Neural cell (in vitro differentiated cells): ENCODE measurements at regions not wholly inside any gene's neighbourhood (a gene's known extent, or its start where the extent isn't known, plus 50 kb on each side); places are given as distances from the start of the nearest gene placed in this dataset.

ENCODE experiments used
- H2AFZ ChIP-seq: fragments of 200-600, 300-800 bp; sonication (generic), shearing (Covaris generic); 2 replicates; pipeline ENCODE4 v1.6.0; 2014; ENCODE audit warnings: low read depth, mild to moderate bottlenecking, antibody characterized with exemption, low read length, moderate library complexity
- H3F3A ChIP-seq: fragments of 200-600 bp; shearing (Covaris generic); 2 replicates; pipeline ENCODE4 v1.6.1; 2016; ENCODE audit warnings: mild to moderate bottlenecking, moderate library complexity, mixed read lengths, antibody characterized with exemption, low read length; ENCODE audit not compliant: insufficient read depth, poor library complexity, severe bottlenecking
- H3K27ac ChIP-seq: fragments of 200-600, 300-800 bp; sonication (generic), shearing (Covaris generic); 2 replicates; pipeline ENCODE4 v1.5.1; 2014; ENCODE audit warnings: mild to moderate bottlenecking, low read length, moderate library complexity
- H3K27me3 ChIP-seq: fragments of 300-800, 200-600 bp; sonication (generic), shearing (Covaris generic); 2 replicates; pipeline ENCODE4 v1.6.0; 2014; ENCODE audit warnings: mild to moderate bottlenecking, low read depth, low read length, moderate library complexity; ENCODE audit not compliant: insufficient read depth
- H3K36me3 ChIP-seq: fragments of 300-800, 200-600 bp; sonication (generic), shearing (Covaris generic); 2 replicates; pipeline ENCODE4 v1.5.1; 2014; ENCODE audit warnings: mild to moderate bottlenecking, antibody characterized with exemption, low read length, moderate library complexity; ENCODE audit not compliant: insufficient read depth
- H3K4me2 ChIP-seq: fragments of 300-800, 200-600 bp; sonication (generic), shearing (Covaris generic); 2 replicates; pipeline ENCODE4 v1.6.0; 2014; ENCODE audit warnings: mild to moderate bottlenecking, low read length
- H3K4me3 ChIP-seq: fragments of 300-800, 200-600 bp; sonication (generic), shearing (Covaris generic); 2 replicates; pipeline ENCODE4 v1.5.1; 2014; ENCODE audit warnings: mild to moderate bottlenecking, low read length, moderate library complexity
- H3K79me2 ChIP-seq: fragments of 200-600 bp; shearing (Covaris generic); replicated peaks from 2 replicates; pipeline ENCODE4 v1.6.0; 2014; ENCODE audit warnings: mild to moderate bottlenecking, low read length, moderate library complexity; ENCODE audit not compliant: insufficient read depth
- H3K9ac ChIP-seq: fragments of 300-800, 200-600 bp; sonication (generic), shearing (Covaris generic); 2 replicates; pipeline ENCODE4 v1.6.1; 2016; ENCODE audit warnings: mild to moderate bottlenecking, low read length, mixed read lengths
- H3K9me2 ChIP-seq: fragments of 200-600 bp; shearing (Covaris generic); 2 replicates; pipeline ENCODE4 v1.6.1; 2016; ENCODE audit warnings: mild to moderate bottlenecking, low read length, mixed read lengths; ENCODE audit not compliant: insufficient read depth
- H3K9me3 ChIP-seq: fragments of 200-600, 300-800 bp; sonication (generic), shearing (Covaris generic); 2 replicates; pipeline ENCODE4 v1.6.1; 2016; ENCODE audit warnings: mild to moderate bottlenecking, mixed run types, low read length, moderate library complexity, mixed read lengths
- H4K20me1 ChIP-seq: fragments of 200-600 bp; shearing (Covaris generic); 2 replicates; pipeline ENCODE4 v1.6.1; 2016; ENCODE audit warnings: mild to moderate bottlenecking, mixed run types; ENCODE audit not compliant: insufficient read depth
- CTCF ChIP-seq: fragments of 450-650 bp; IDR thresholded peaks from 2 replicates; pipeline ENCODE4 v1.5.1; 2014; ENCODE audit warnings: antibody characterized with exemption, mild to moderate bottlenecking, moderate library complexity; ENCODE audit not compliant: poor library complexity, severe bottlenecking
- EP300 ChIP-seq: fragments of 450-650 bp; conservative IDR thresholded peaks from 2 replicates; pipeline ENCODE4 v1.6.1; 2014; ENCODE audit warnings: antibody characterized with exemption, mild to moderate bottlenecking, moderate library complexity; ENCODE audit not compliant: poor library complexity, severe bottlenecking
- EZH2 ChIP-seq: fragments of 200-600, 300-800 bp; shearing (Covaris generic), sonication (generic); IDR thresholded peaks from 2 replicates; pipeline ENCODE4 v1.6.1; 2014; ENCODE audit warnings: antibody characterized with exemption, low read length, borderline replicate concordance, mild to moderate bottlenecking; ENCODE audit not compliant: insufficient read depth, poor library complexity, severe bottlenecking
- MXI1 ChIP-seq: fragments of 450-650 bp; conservative IDR thresholded peaks from 2 replicates; pipeline ENCODE4 v1.6.1; 2014; ENCODE audit warnings: antibody characterized with exemption, mild to moderate bottlenecking; ENCODE audit not compliant: poor library complexity, severe bottlenecking
- POLR2AphosphoS5 ChIP-seq: IDR thresholded peaks from 2 replicates; pipeline ENCODE4 v1.6.1; 2012
- RAD21 ChIP-seq: fragments of 450-650 bp; conservative IDR thresholded peaks from 2 replicates; pipeline ENCODE4 v1.6.1; 2014; ENCODE audit warnings: antibody characterized with exemption, mild to moderate bottlenecking, moderate library complexity
- REST ChIP-seq: IDR thresholded peaks from 2 replicates; pipeline ENCODE4 v1.6.1; 2012; ENCODE audit warnings: borderline replicate concordance
- SMC3 ChIP-seq: fragments of 450-650 bp; conservative IDR thresholded peaks from 2 replicates; pipeline ENCODE4 v1.6.1; 2014; ENCODE audit warnings: antibody characterized with exemption, mild to moderate bottlenecking, moderate library complexity; ENCODE audit not compliant: poor library complexity
- TAF1 ChIP-seq: IDR thresholded peaks from 2 replicates; pipeline ENCODE4 v1.6.1; 2012; ENCODE audit warnings: low read depth

GRCh38 chr2:11079136-11079824, 76.0 kb upstream of the SLC66A3 start:
- Histone ChIP-seq H2AFZ (no peak overlapping the region), H3K9me3 (no peaks in the 10 kb centered on the region), H3K4me3 (no peak overlapping the region), H3K9ac (no peak overlapping the region), H3K27ac (no peak overlapping the region), H3K36me3 (no peaks in the 10 kb centered on the region), H3F3A (no peaks in the 10 kb centered on the region), H4K20me1 (no peaks in the 10 kb centered on the region), H3K79me2 (no peaks in the 10 kb centered on the region), H3K9me2 (no peaks in the 10 kb centered on the region), H3K27me3 (no peaks in the 10 kb centered on the region), H3K4me2 (no peak overlapping the region)
- TF ChIP-seq REST, result no peak
- no peak for TF ChIP-seq POLR2AphosphoS5
- no peak for TF ChIP-seq MXI1
- TF ChIP-seq EZH2, result no peak
- TF ChIP-seq SMC3, result no peak
- TF ChIP-seq RAD21, result no peak
- no peak for TF ChIP-seq CTCF
- no peak for TF ChIP-seq EP300

GRCh38 chr2:11080253-11081115, 74.8 kb upstream of the SLC66A3 start:
- Histone ChIP-seq H3K4me2 (no peak overlapping the region), H3K79me2 (no peaks in the 10 kb centered on the region), H3K9me2 (no peaks in the 10 kb centered on the region), H3K9me3 (no peaks in the 10 kb centered on the region), H3K27me3 (no peaks in the 10 kb centered on the region), H2AFZ (no peak overlapping the region), H3F3A (no peaks in the 10 kb centered on the region), H3K36me3 (no peaks in the 10 kb centered on the region), H3K27ac (no peak overlapping the region), H4K20me1 (no peaks in the 10 kb centered on the region), H3K9ac (no peak overlapping the region), H3K4me3 (no peak overlapping the region)
- TF ChIP-seq RAD21, result no peak
- TF ChIP-seq SMC3, result no peak
- TF ChIP-seq REST, result no peak
- TF ChIP-seq CTCF, result no peak
- TF ChIP-seq MXI1, result no peak
- no peak for TF ChIP-seq POLR2AphosphoS5
- TF ChIP-seq EP300, result no peak
- TF ChIP-seq EZH2, result no peak
- TF ChIP-seq TAF1, result no peak
